Vagina (tissue), 2 donors: ENCODE measurements at regions not wholly inside any gene's neighbourhood (a gene's known extent, or its start where the extent isn't known, plus 50 kb on each side); places are given as distances from the start of the nearest gene placed in this dataset.

Experiments used
- DNase-seq, 2 donors: peaks; one replicate each; pipeline ENCODE4 v3.0.0-alpha.2; 2017; ENCODE audit errors: extremely low spot score in 2 of 2
- H3K27ac ChIP-seq: fragments of 200-600 bp; sonication (generic); one replicate; pipeline ENCODE4 v1.5.1; 2019
- H3K27me3 ChIP-seq: fragments of 200-600 bp; sonication (generic); one replicate; pipeline ENCODE4 v1.5.1; 2019
- H3K36me3 ChIP-seq, 2 donors: fragments of 200-600 bp; sonication (generic); one replicate each; pipeline ENCODE4 v1.5.1; 2017 to 2019
- H3K4me1 ChIP-seq: fragments of 200-600 bp; sonication (generic); one replicate; pipeline ENCODE4 v1.5.1; 2019
- H3K4me3 ChIP-seq, 2 donors: fragments of 200-600 bp; sonication (generic); 1 replicate in 1 of 2; 2 replicates in 1 of 2; pipeline ENCODE4 v1.5.1; 2016 to 2019
- H3K9me3 ChIP-seq: fragments of 200-600 bp; sonication (generic); one replicate; pipeline ENCODE4 v1.5.1; 2019
- CTCF ChIP-seq, 3 experiments: fragments of 450-650 bp in 2 of 3; fragments of 200-600 bp in 1 of 3; sonication (generic) in 1 of 3; IDR thresholded peaks; one replicate each; pipeline ENCODE4 v1.5.1; 2017 to 2019; ENCODE audit warnings: antibody characterized with exemption in 3 of 3, mild to moderate bottlenecking in 2 of 3, moderate library complexity in 2 of 3
- POLR2A ChIP-seq, 2 donors: fragments of 450-650 bp; IDR thresholded peaks; one replicate each; pipeline ENCODE4 v1.6.1; 2017; ENCODE audit warnings: antibody characterized with exemption in 2 of 2, mild to moderate bottlenecking in 2 of 2, moderate library complexity in 2 of 2
- POLR2AphosphoS5 ChIP-seq, 2 donors: sonication (generic); formaldehyde crosslinking; IDR thresholded peaks; one replicate each; pipeline ENCODE4 v1.9.0; 2017; ENCODE audit warnings: antibody characterized with exemption in 2 of 2, mild to moderate bottlenecking in 2 of 2, low read depth in 1 of 2; ENCODE audit not compliant: insufficient read depth in 1 of 2
- intact Hi-C: fragments of 100-400 bp; cut with DNase I; formaldehyde crosslinking; loops from one replicate; pipeline ENCODE4 v1.15.1; 2023

- H3K27me3 ChIP-seq = no peaks in the 10 kb centered on the region
- H3K27ac ChIP-seq = no peak overlapping the region
- TF ChIP-seq POLR2AphosphoS5 (IDR thresholded peaks at IDR 0.05; ENCODE audit: insufficient read depth in 1 of 2, low read depth in 1 of 2) = no peak
- no peak for TF ChIP-seq CTCF (IDR thresholded peaks at IDR 0.05)
- no peak for TF ChIP-seq POLR2A (IDR thresholded peaks at IDR 0.05)
- no peaks in the 10 kb centered on the region for H3K9me3 ChIP-seq
- intact Hi-C loops = no loop called here
- no peaks in the 10 kb centered on the region for H3K4me1 ChIP-seq
- no peak overlapping the region for H3K4me3 ChIP-seq
- no peaks in the 10 kb centered on the region for H3K36me3 ChIP-seq
- no peak for DNase-seq
Observed at GRCh38 chr2:180872255-180872654, 108.2 kb upstream of the UBE2E3 start.

GRCh38 chr2:180871649-180872048 lies 108.8 kb upstream of the UBE2E3 start:
- H3K9me3 ChIP-seq = no peaks in the 10 kb centered on the region
- no peaks in the 10 kb centered on the region for H3K4me1 ChIP-seq
- H3K27me3 ChIP-seq = no peaks in the 10 kb centered on the region
- TF ChIP-seq POLR2AphosphoS5 (IDR thresholded peaks at IDR 0.05; ENCODE audit: insufficient read depth in 1 of 2, low read depth in 1 of 2) = no peak
- intact Hi-C loops = no loop called here
- H3K36me3 ChIP-seq = no peaks in the 10 kb centered on the region
- no peak overlapping the region for H3K27ac ChIP-seq
- no peak overlapping the region for H3K4me3 ChIP-seq
- DNase-seq = no peak

- intact Hi-C loops = no loop called here
- DNase-seq = no peak
- Histone ChIP-seq H3K4me3 (no peak overlapping the region), H3K36me3 (no peaks in the 10 kb centered on the region), H3K4me1 (no peaks in the 10 kb centered on the region), H3K9me3 (no peaks in the 10 kb centered on the region), H3K27ac (no peak overlapping the region), H3K27me3 (no peaks in the 10 kb centered on the region)
- no peak for TF ChIP-seq POLR2AphosphoS5 (IDR thresholded peaks at IDR 0.05; ENCODE audit: insufficient read depth in 1 of 2, low read depth in 1 of 2)
- TF ChIP-seq CTCF (IDR thresholded peaks at IDR 0.05) = no peak
- no peak for TF ChIP-seq POLR2A (IDR thresholded peaks at IDR 0.05)
Observed at GRCh38 chr2:180849851-180850250, 130.6 kb upstream of the UBE2E3 start.

- no peak for DNase-seq
- H3K27ac ChIP-seq = no peak overlapping the region
- no peaks in the 10 kb centered on the region for H3K4me1 ChIP-seq
- no peak overlapping the region for H3K4me3 ChIP-seq
- intact Hi-C loops = no loop called here
- no peaks in the 10 kb centered on the region for H3K27me3 ChIP-seq
- H3K36me3 ChIP-seq = no peaks in the 10 kb centered on the region
- TF ChIP-seq CTCF (IDR thresholded peaks at IDR 0.05) (no peak), POLR2AphosphoS5 (IDR thresholded peaks at IDR 0.05; ENCODE audit: insufficient read depth in 1 of 2, low read depth in 1 of 2) (no peak), POLR2A (IDR thresholded peaks at IDR 0.05) (no peak)
- no peaks in the 10 kb centered on the region for H3K9me3 ChIP-seq
Observed at GRCh38 chr2:180848393-180848792, 132.0 kb upstream of the UBE2E3 start.

- Histone ChIP-seq H3K4me1 (no peaks in the 10 kb centered on the region), H3K36me3 (no peaks in the 10 kb centered on the region), H3K27ac (no peak overlapping the region), H3K9me3 (no peaks in the 10 kb centered on the region), H3K27me3 (no peaks in the 10 kb centered on the region), H3K4me3 (no peak overlapping the region)
- no peak for DNase-seq
- TF ChIP-seq POLR2AphosphoS5 (IDR thresholded peaks at IDR 0.05; ENCODE audit: insufficient read depth in 1 of 2, low read depth in 1 of 2) (no peak), CTCF (IDR thresholded peaks at IDR 0.05) (no peak), POLR2A (IDR thresholded peaks at IDR 0.05) (no peak)
- intact Hi-C loops = no loop called here
Observed at GRCh38 chr2:180846756-180847472, 133.5 kb upstream of the UBE2E3 start.
